ENCODE measurements at regions not wholly inside any gene's neighbourhood (a gene's known extent, or its start where the extent isn't known, plus 50 kb on each side); places are given as distances from the start of the nearest gene placed in this dataset.

- no peaks in the 10 kb centered on the region for H3K9me3 ChIP-seq (ENCODE audit: low read depth, low read length)
- H3K4me3 ChIP-seq, result no peak overlapping the region
- no peak for DNase-seq (ENCODE audit: low read depth, low spot score)
- no peak for TF ChIP-seq FOXP2 (optimal IDR thresholded peaks at IDR 0.05; ENCODE audit: control extremely low read depth, extremely low read length, insufficient read depth)
- TF ChIP-seq POLR2AphosphoS5 (IDR thresholded peaks at IDR 0.05; ENCODE audit: borderline replicate concordance, low read depth, low read length), result no peak
- no peak for TF ChIP-seq EZH2 (IDR thresholded peaks at IDR 0.05)
- no peaks in the 10 kb centered on the region for H3K36me3 ChIP-seq (ENCODE audit: insufficient read depth, low read length)
- H3K9ac ChIP-seq (ENCODE audit: insufficient read length), result no peak overlapping the region
- no peak overlapping the region for H3K27ac ChIP-seq
Observed at GRCh38 chr6:165876588-165876987, 213.5 kb upstream of the PDE10A start.

DNA sequence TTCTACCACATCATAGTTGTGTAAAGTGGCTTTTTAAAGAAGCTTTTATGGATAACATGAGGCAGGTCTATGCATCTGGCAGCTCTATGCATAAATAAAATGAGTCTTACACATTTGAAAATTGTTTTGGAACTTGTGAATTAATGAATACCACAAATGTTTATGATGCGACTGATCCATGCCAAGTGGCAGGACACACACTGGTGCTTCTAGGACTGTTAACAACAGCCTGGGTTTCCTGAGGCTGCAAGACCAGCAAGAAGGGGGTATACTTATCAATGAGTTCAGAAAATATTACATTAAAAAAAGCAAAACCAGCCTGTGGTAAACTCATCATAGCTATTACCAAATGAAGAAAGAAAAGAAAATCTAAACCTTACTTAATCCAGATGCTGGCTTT is 212.9 kb upstream of the PDE10A start:
- no peaks in the 10 kb centered on the region for H3K36me3 ChIP-seq (ENCODE audit: insufficient read depth, low read length)
- no peak overlapping the region for H3K27ac ChIP-seq
- H3K9ac ChIP-seq (ENCODE audit: insufficient read length), result no peak overlapping the region
- TF ChIP-seq FOXP2 (optimal IDR thresholded peaks at IDR 0.05; ENCODE audit: control extremely low read depth, extremely low read length, insufficient read depth) (no peak), POLR2AphosphoS5 (IDR thresholded peaks at IDR 0.05; ENCODE audit: borderline replicate concordance, low read depth, low read length) (no peak), EZH2 (IDR thresholded peaks at IDR 0.05) (no peak)
- H3K9me3 ChIP-seq (ENCODE audit: low read depth, low read length), result no peaks in the 10 kb centered on the region
- no peak overlapping the region for H3K4me3 ChIP-seq
- DNase-seq (ENCODE audit: low read depth, low spot score), result no peak

DNA sequence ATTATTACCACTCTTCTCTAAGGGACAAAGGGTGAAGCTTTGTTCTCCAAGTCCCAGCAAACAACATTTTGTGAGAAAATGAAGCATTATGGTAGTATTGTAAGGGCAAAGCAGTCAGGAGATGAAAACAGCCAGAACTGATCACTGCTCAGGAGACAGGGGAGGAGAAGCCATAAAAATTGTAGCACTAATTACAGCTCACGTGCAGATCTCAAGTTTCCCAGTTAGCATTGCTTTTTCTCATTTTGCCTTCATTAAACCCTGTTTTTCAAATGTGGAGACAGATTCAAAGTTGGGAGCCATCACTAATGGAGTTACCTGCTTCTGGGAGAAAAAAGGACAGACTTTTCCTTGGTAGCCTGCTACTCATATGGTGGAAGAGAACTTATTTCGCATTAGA is 210.9 kb upstream of the PDE10A start:
- Histone ChIP-seq H3K36me3 (ENCODE audit: insufficient read depth, low read length) (no peaks in the 10 kb centered on the region), H3K9ac (ENCODE audit: insufficient read length) (no peak overlapping the region), H3K9me3 (ENCODE audit: low read depth, low read length) (no peaks in the 10 kb centered on the region), H3K4me3 (no peak overlapping the region), H3K27ac (no peak overlapping the region)
- no peak for DNase-seq (ENCODE audit: low read depth, low spot score)
- no peak for TF ChIP-seq FOXP2 (optimal IDR thresholded peaks at IDR 0.05; ENCODE audit: control extremely low read depth, extremely low read length, insufficient read depth)
- TF ChIP-seq POLR2AphosphoS5 (IDR thresholded peaks at IDR 0.05; ENCODE audit: borderline replicate concordance, low read depth, low read length), result no peak

DNA sequence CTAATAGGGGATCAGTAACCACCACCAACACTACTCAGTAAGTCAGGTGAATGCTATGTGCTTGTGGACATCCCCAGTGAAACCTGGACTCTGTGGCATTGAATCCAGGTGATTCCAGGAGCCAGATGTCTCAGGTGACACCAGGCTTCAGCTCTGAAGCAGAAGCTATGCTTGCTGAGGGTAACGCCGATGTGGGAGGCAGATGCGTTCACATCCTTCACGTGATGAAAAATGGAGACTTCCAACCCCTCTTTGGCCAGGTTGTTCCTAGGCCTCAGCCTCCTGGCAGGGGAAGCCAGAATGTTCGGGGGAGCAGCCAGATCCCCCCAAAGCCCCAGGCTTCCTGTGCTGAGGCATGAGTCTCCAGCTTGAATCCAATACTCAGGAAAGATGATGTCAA is 209.8 kb upstream of the PDE10A start:
- Histone ChIP-seq H3K9me3 (ENCODE audit: low read depth, low read length) (no peaks in the 10 kb centered on the region), H3K36me3 (ENCODE audit: insufficient read depth, low read length) (no peaks in the 10 kb centered on the region), H3K4me3 (no peak overlapping the region), H3K9ac (ENCODE audit: insufficient read length) (no peak overlapping the region), H3K27ac (no peak overlapping the region)
- DNase-seq (ENCODE audit: low read depth, low spot score), result no peak
- no peak for TF ChIP-seq POLR2AphosphoS5 (IDR thresholded peaks at IDR 0.05; ENCODE audit: borderline replicate concordance, low read depth, low read length)
- no peak for TF ChIP-seq FOXP2 (optimal IDR thresholded peaks at IDR 0.05; ENCODE audit: control extremely low read depth, extremely low read length, insufficient read depth)
- no peak for TF ChIP-seq EZH2 (IDR thresholded peaks at IDR 0.05)

DNA sequence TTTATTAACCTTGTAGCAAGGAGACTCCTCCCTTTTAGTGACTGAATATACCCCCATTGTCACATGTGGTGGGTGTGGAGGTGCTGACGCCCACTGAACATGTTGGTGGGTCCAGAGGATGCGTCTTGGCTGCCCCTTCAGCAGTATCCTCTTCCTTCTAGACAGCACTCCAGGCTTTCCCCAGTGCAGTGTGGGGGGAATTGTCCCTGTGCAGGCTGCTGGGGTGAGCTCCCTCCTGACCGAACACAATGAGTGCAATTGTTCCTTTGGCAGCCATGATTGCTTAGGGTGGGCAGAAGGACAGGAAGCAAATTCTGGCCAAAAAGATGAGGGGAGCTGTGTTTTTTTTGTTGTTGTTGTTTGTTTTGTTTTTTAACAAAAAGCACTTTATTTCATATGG is 209.3 kb upstream of the PDE10A start:
- no peak overlapping the region for H3K9ac ChIP-seq (ENCODE audit: insufficient read length)
- H3K27ac ChIP-seq, result no peak overlapping the region
- no peaks in the 10 kb centered on the region for H3K9me3 ChIP-seq (ENCODE audit: low read depth, low read length)
- no peak overlapping the region for H3K4me3 ChIP-seq
- no peak for TF ChIP-seq POLR2AphosphoS5 (IDR thresholded peaks at IDR 0.05; ENCODE audit: borderline replicate concordance, low read depth, low read length)
- no peak for DNase-seq (ENCODE audit: low read depth, low spot score)
- no peaks in the 10 kb centered on the region for H3K36me3 ChIP-seq (ENCODE audit: insufficient read depth, low read length)

- DNase-seq (ENCODE audit: low read depth, low spot score), result no peak
- H3K4me3 ChIP-seq, result no peak overlapping the region
- H3K27ac ChIP-seq, result no peak overlapping the region
- no peak overlapping the region for H3K9ac ChIP-seq (ENCODE audit: insufficient read length)
- H3K36me3 ChIP-seq (ENCODE audit: insufficient read depth, low read length), result no peaks in the 10 kb centered on the region
- TF ChIP-seq EZH2 (IDR thresholded peaks at IDR 0.05) (no peak), FOXP2 (optimal IDR thresholded peaks at IDR 0.05; ENCODE audit: control extremely low read depth, extremely low read length, insufficient read depth) (no peak), POLR2AphosphoS5 (IDR thresholded peaks at IDR 0.05; ENCODE audit: borderline replicate concordance, low read depth, low read length) (no peak)
- H3K9me3 ChIP-seq (ENCODE audit: low read depth, low read length), result no peaks in the 10 kb centered on the region
Observed at GRCh38 chr6:165871571-165871970, 208.5 kb upstream of the PDE10A start.

GRCh38 chr6:165869526-165869925 is 206.5 kb upstream of the PDE10A start:
- Histone ChIP-seq H3K27ac (no peak overlapping the region), H3K9me3 (ENCODE audit: low read depth, low read length) (no peaks in the 10 kb centered on the region), H3K9ac (ENCODE audit: insufficient read length) (no peak overlapping the region), H3K4me3 (no peak overlapping the region), H3K36me3 (ENCODE audit: insufficient read depth, low read length) (no peaks in the 10 kb centered on the region)
- no peak for DNase-seq (ENCODE audit: low read depth, low spot score)
- TF ChIP-seq EZH2 (IDR thresholded peaks at IDR 0.05), result no peak
- TF ChIP-seq POLR2AphosphoS5 (IDR thresholded peaks at IDR 0.05; ENCODE audit: borderline replicate concordance, low read depth, low read length), result no peak
- TF ChIP-seq FOXP2 (optimal IDR thresholded peaks at IDR 0.05; ENCODE audit: control extremely low read depth, extremely low read length, insufficient read depth), result no peak

- TF ChIP-seq POLR2AphosphoS5 (IDR thresholded peaks at IDR 0.05; ENCODE audit: borderline replicate concordance, low read depth, low read length), result no peak
- TF ChIP-seq EZH2 (IDR thresholded peaks at IDR 0.05), result no peak
- TF ChIP-seq FOXP2 (optimal IDR thresholded peaks at IDR 0.05; ENCODE audit: control extremely low read depth, extremely low read length, insufficient read depth), result no peak
- no peak overlapping the region for H3K4me3 ChIP-seq
- H3K27ac ChIP-seq, result no peak overlapping the region
- H3K9ac ChIP-seq (ENCODE audit: insufficient read length), result no peak overlapping the region
- H3K36me3 ChIP-seq (ENCODE audit: insufficient read depth, low read length), result no peaks in the 10 kb centered on the region
- no peaks in the 10 kb centered on the region for H3K9me3 ChIP-seq (ENCODE audit: low read depth, low read length)
- no peak for DNase-seq (ENCODE audit: low read depth, low spot score)
Observed at GRCh38 chr6:165864925-165865324, 201.9 kb upstream of the PDE10A start.

- DNase-seq (ENCODE audit: low read depth, low spot score), result no peak
- Histone ChIP-seq H3K9me3 (ENCODE audit: low read depth, low read length) (no peaks in the 10 kb centered on the region), H3K4me3 (no peak overlapping the region), H3K27ac (no peak overlapping the region), H3K9ac (ENCODE audit: insufficient read length) (no peak overlapping the region), H3K36me3 (ENCODE audit: insufficient read depth, low read length) (no peaks in the 10 kb centered on the region)
- TF ChIP-seq EZH2 (IDR thresholded peaks at IDR 0.05), result no peak
Observed at GRCh38 chr6:165864218-165864617, 201.2 kb upstream of the PDE10A start.

Data from SK-N-MC (cell line).